Endothelial cell of hepatic sinusoid (primary cell): ENCODE measurements at regions not wholly inside any gene's neighbourhood (a gene's known extent, or its start where the extent isn't known, plus 50 kb on each side); places are given as distances from the start of the nearest gene placed in this dataset.

Experiments
- in situ Hi-C: cut with HindIII; loops from 2 replicates; pipeline ENCODE4 v1.10.0; 2017; ENCODE audit warnings: low sequenced_read_pairs

- in situ Hi-C loops, result no loop called here
Observed at GRCh38 chr9:73022353-73022752, 69.5 kb upstream of the ALDH1A1 start.

- in situ Hi-C loops, result no loop called here
Observed at GRCh38 chr9:73020877-73021276, 68.0 kb upstream of the ALDH1A1 start.

DNA sequence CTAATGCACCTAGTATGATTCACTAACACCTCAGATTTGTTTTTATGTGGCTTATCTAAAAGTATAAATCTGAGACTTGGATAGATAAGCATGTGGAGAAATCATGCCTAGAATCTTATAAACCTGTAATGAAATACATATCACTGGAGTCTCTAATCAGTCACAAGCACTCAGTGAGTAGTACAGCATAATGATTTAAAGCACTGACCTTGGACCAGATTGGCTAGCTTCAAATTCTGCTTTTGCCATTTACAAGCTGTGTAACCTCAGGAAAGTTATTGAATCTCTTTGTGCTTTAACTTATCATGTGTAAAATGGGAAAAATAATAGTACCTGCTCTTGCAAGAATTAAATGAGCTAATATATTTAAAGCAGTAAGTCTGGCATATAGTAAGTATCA lies 61.2 kb upstream of the ALDH1A1 start:
- in situ Hi-C loops, result no loop called here

- in situ Hi-C loops, result no loop called here
Observed at GRCh38 chr9:73011956-73012355, 59.1 kb upstream of the ALDH1A1 start.

GRCh38 chr9:73011181-73011750 lies 58.4 kb upstream of the ALDH1A1 start:
- in situ Hi-C loops, result no loop called here

DNA sequence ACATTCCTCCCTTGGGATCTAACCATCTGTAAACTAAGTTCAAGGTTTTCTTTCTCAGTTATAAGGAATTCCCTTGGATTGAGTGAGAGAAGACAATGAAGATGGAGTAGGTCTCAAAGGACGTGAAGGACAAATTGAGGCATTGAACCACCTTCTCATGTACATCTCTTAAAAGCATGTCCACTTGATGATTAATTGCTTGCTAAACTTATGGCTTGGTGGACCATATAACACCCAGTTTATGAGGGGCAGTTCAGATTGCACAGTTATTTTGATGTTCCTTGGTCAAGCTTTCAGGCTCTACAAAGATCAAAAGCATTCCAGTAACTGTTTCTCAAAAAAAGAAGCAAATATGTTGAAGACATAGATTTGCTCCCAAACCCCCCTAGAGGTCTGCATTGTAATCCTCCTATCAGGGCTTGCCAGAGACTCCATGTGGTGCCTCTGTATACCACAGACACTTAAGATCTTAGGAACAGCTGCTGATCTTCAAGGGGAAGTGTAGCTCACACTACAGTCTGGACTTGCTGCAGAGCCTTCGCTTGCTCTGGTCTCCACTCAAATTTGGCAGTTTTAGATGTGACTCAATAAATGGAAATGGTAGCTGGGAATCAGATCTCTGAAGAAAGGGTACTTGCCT lies 56.9 kb upstream of the ALDH1A1 start:
- in situ Hi-C loops, result no loop called here

- in situ Hi-C loops, result no loop called here
Observed at GRCh38 chr9:73007966-73008672, 55.3 kb upstream of the ALDH1A1 start.

DNA sequence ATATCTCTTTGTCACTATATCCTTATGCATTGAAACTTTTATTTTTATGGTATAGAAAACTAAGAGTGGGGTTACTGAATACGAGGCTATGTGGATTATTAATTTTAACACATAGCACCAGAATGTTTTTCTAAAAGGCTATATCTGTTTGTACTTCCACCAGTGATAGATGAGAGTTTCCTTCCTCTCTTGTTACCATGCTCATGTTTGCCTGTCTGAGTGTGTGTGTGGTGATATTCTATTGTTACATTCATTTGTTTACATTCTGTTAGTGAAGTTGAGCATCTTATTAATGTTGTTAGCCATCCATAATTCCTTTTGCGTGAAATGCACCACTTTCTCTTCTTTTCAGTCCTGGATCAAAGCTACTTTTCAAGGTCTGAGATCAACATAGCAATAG lies 54.1 kb upstream of the ALDH1A1 start:
- in situ Hi-C loops, result no loop called here
